K562 (cell line): ENCODE measurements at regions not wholly inside any gene's neighbourhood (a gene's known extent, or its start where the extent isn't known, plus 50 kb on each side); places are given as distances from the start of the nearest gene placed in this dataset.

ENCODE experiments used
- ATAC-seq: fragments of 200-7000 bp; cut with Tn5 transposase; 3 replicates; pipeline ENCODE4 v1.9.1; 2020; ENCODE audit warnings: moderate library complexity
- BruUV-seq: library from RNA; stranded (reverse); fragments of 400-500 nt; replicated peaks from 2 replicates; lab custom pipeline; 2021; lab: Mats Ljungman, UMichigan
- CTCF ChIA-PET: fragments of 300-600 bp; formaldehyde crosslinking; extraction: SDS; loops from one replicate; lab custom pipeline; 2021; ENCODE audit warnings: low intra/inter-chr PET ratio; lab: Yijun Ruan, JAX
- POLR2A ChIA-PET: fragments of 300-600, 350-650 bp; sonication (Branson Sonifier 250); formaldehyde crosslinking; extraction: SDS; loops from one replicate; lab custom pipeline; 2021; ENCODE audit warnings: antibody characterized with exemption, inconsistent platforms; lab: Yijun Ruan, JAX
- DNase-seq, 4 experiments: peaks; one replicate each; pipeline versions ENCODE4 v3.0.0 to v3.0.0-alpha.2; 2011 to 2018; ENCODE audit warnings: low spot score in 3 of 4, mixed read lengths in 3 of 4; ENCODE audit errors: extremely low read depth in 1 of 4
- FAIRE-seq: peaks from 2 replicates; lab custom pipeline; 2011; peaks lifted over from hg19 to GRCh38; lab: Jason Lieb, UNC
- H2AFZ ChIP-seq: 2 replicates; pipeline ENCODE4 v1.6.0; 2011; ENCODE audit warnings: low read depth, low read length, control low read depth, inconsistent platforms
- H3K27ac ChIP-seq: fragments of 200-600 bp; 3 replicates; pipeline ENCODE4 v1.8.0; 2011; ENCODE audit warnings: low read depth, mild to moderate bottlenecking, control low read depth, inconsistent platforms, low read length, moderate library complexity, mixed read lengths; ENCODE audit errors: extremely low read depth
- H3K27me3 ChIP-seq, 2 experiments: fragments of 300-600 bp in 1 of 2; 2 replicates in 1 of 2; 3 replicates in 1 of 2; pipeline versions ENCODE4 v1.6.0 to v1.8.0; 2011; ENCODE audit warnings: inconsistent platforms in 2 of 2, low read length in 2 of 2, mild to moderate bottlenecking in 1 of 2, mixed read lengths in 1 of 2, moderate library complexity in 1 of 2; ENCODE audit not compliant: control insufficient read depth in 2 of 2, insufficient read depth in 2 of 2
- H3K36me3 ChIP-seq: fragments of 300-600 bp; 3 replicates; pipeline ENCODE4 v1.8.0; 2011; ENCODE audit warnings: mild to moderate bottlenecking, low read length, inconsistent platforms; ENCODE audit not compliant: control insufficient read depth, insufficient read depth
- H3K4me1 ChIP-seq, 2 experiments: fragments of 200-600 bp in 1 of 2; replicated peaks in 1 of 2; 2 replicates in 1 of 2; 3 replicates in 1 of 2; pipeline versions ENCODE4 v1.5.1 to v1.8.0; 2011; ENCODE audit warnings: inconsistent platforms in 2 of 2, low read length in 2 of 2, mild to moderate bottlenecking in 1 of 2, mixed read lengths in 1 of 2, moderate library complexity in 1 of 2; ENCODE audit not compliant: control insufficient read depth in 2 of 2, insufficient read depth in 2 of 2
- H3K4me2 ChIP-seq: 2 replicates; pipeline ENCODE4 v1.6.1; 2011; ENCODE audit warnings: low read length, control low read depth, inconsistent platforms, mixed read lengths; ENCODE audit not compliant: insufficient read depth
- H3K4me3 ChIP-seq: fragments of 200-600 bp; sonication (generic), shearing (Covaris generic); 2 replicates; pipeline ENCODE4 v1.5.1; 2016; ENCODE audit warnings: control low read depth, inconsistent platforms
- H3K79me2 ChIP-seq: fragments of 200-600 bp; 3 replicates; pipeline ENCODE4 v1.8.0; 2011; ENCODE audit warnings: low read length, inconsistent platforms; ENCODE audit not compliant: control insufficient read depth, insufficient read depth
- H3K9ac ChIP-seq, 2 experiments: 2 replicates each; pipeline versions ENCODE4 v1.6.0 to v1.6.1; 2011; ENCODE audit warnings: low read depth in 2 of 2, low read length in 2 of 2, control low read depth in 1 of 2, inconsistent platforms in 1 of 2, mild to moderate bottlenecking in 1 of 2, mixed read lengths in 1 of 2; ENCODE audit not compliant: insufficient read depth in 1 of 2
- H3K9me1 ChIP-seq: one replicate; pipeline ENCODE4 v1.6.0; 2011; ENCODE audit warnings: inconsistent platforms, mild to moderate bottlenecking, low read length, moderate library complexity; ENCODE audit not compliant: control insufficient read depth, insufficient read depth
- H3K9me3 ChIP-seq: replicated peaks from 2 replicates; pipeline ENCODE4 v1.5.1; 2011; ENCODE audit warnings: low read depth, low read length, inconsistent platforms; ENCODE audit not compliant: control insufficient read depth, insufficient read depth
- H4K20me1 ChIP-seq: replicated peaks from 2 replicates; pipeline ENCODE4 v1.6.1; 2011; ENCODE audit warnings: low read length, inconsistent platforms, mixed read lengths; ENCODE audit not compliant: control insufficient read depth, insufficient read depth
- AFF4 ChIP-seq: sonication (generic); formaldehyde crosslinking; IDR thresholded peaks from 2 replicates; pipeline ENCODE4 v1.8.0; 2023; ENCODE audit warnings: mild to moderate bottlenecking, missing genetic modification reagents
- ARHGAP35 ChIP-seq: fragments of 450-650 bp; IDR thresholded peaks from 2 replicates; pipeline ENCODE4 v1.6.1; 2018; ENCODE audit not compliant: partially characterized antibody
- BDP1 ChIP-seq: IDR thresholded peaks from 3 replicates; pipeline ENCODE4 v1.6.1; 2011; ENCODE audit not compliant: insufficient read length, insufficient read depth
- CHD2 ChIP-seq: IDR thresholded peaks from 2 replicates; pipeline ENCODE4 v1.6.1; 2011; ENCODE audit warnings: low read depth, low read length
- FOXK2 ChIP-seq, 2 experiments: fragments of 450-650 bp; IDR thresholded peaks in 1 of 2; conservative IDR thresholded peaks in 1 of 2; 2 replicates each; pipeline ENCODE4 v1.6.1; 2016; ENCODE audit warnings: low read depth in 2 of 2, mild to moderate bottlenecking in 1 of 2
- HNRNPL ChIP-seq: fragments of 200-400 bp; formaldehyde crosslinking; IDR thresholded peaks from 2 replicates; pipeline ENCODE4 v1.6.1; 2017; ENCODE audit warnings: low read depth, mild to moderate bottlenecking, low read length
- LEF1 ChIP-seq: fragments of 450-650 bp; IDR thresholded peaks from 2 replicates; pipeline ENCODE4 v1.6.1; 2016; ENCODE audit warnings: mild to moderate bottlenecking
- MTF1 ChIP-seq: fragments of 250-450 bp; sonication (Bioruptor Pico); IDR thresholded peaks from 2 replicates; pipeline ENCODE4 v1.9.0; 2021; ENCODE audit warnings: moderate library complexity, mild to moderate bottlenecking, inconsistent platforms, borderline replicate concordance
- POLR2AphosphoS2 ChIP-seq: IDR thresholded peaks from 2 replicates; pipeline ENCODE4 v1.6.1; 2012; ENCODE audit warnings: low read length, improper control_type of control experiment
- SREBF1 ChIP-seq: fragments of 150-350 bp; IDR thresholded peaks from 2 replicates; pipeline ENCODE4 v1.6.1; 2014; ENCODE audit warnings: antibody characterized with exemption, low read depth, low read length, borderline replicate concordance
- TEAD4 ChIP-seq, 2 experiments: sonication (generic) in 1 of 2; formaldehyde crosslinking in 1 of 2; IDR thresholded peaks; 2 replicates each; pipeline versions ENCODE4 v1.6.1 to v1.8.0; 2012 to 2022; ENCODE audit warnings: borderline replicate concordance in 1 of 2, inconsistent platforms in 1 of 2, low read length in 1 of 2, mild to moderate bottlenecking in 1 of 2, missing genetic modification reagents in 1 of 2
- ZBTB7A ChIP-seq: IDR thresholded peaks from 2 replicates; pipeline ENCODE4 v1.6.1; 2011; ENCODE audit warnings: low read depth, mild to moderate bottlenecking, low read length, moderate library complexity, borderline replicate concordance; ENCODE audit not compliant: control insufficient read depth
- ZNF277 ChIP-seq: fragments of 250-450 bp; sonication (Bioruptor Pico); IDR thresholded peaks from 2 replicates; pipeline ENCODE4 v1.8.0; 2022; ENCODE audit warnings: inconsistent platforms, mild to moderate bottlenecking, moderate library complexity, borderline replicate concordance
- ZSCAN32 ChIP-seq: fragments of 450-650 bp; formaldehyde crosslinking; IDR thresholded peaks from 2 replicates; pipeline ENCODE4 v1.4.0; 2020; ENCODE audit warnings: mild to moderate bottlenecking, moderate library complexity
- WGBS: fragments of 100-300 bp; shearing (Covaris generic); methylation state at CpG from one replicate; pipeline ENCODE4 v1.1.6; 2016; ENCODE audit warnings: low coverage, mixed read lengths; ENCODE audit not compliant: insufficient coverage; ENCODE audit errors: missing lambda C conversion rate; 5-methylcytosine and 5-hydroxymethylcytosine counted together
- in situ Hi-C: fragments of 300-500 bp; cut with MboI; formaldehyde crosslinking; loops from 4 replicates; pipeline ENCODE4 v1.15.0; 2018; ENCODE audit warnings: inconsistent platforms, mixed read lengths
- intact Hi-C: fragments of 100-400 bp; cut with micrococcal nuclease; formaldehyde crosslinking; loops from 2 replicates; pipeline ENCODE4 v1.14.2; 2022
- TF ChIP-seq, protein P1 (sequence below): fragments of 200-800 bp; sonication (Bioruptor generic); IDR thresholded peaks from 2 replicates; pipeline ENCODE4 v1.6.1; 2017; ENCODE audit warnings: missing genetic modification characterization, missing compliant biosample characterization

DNA sequence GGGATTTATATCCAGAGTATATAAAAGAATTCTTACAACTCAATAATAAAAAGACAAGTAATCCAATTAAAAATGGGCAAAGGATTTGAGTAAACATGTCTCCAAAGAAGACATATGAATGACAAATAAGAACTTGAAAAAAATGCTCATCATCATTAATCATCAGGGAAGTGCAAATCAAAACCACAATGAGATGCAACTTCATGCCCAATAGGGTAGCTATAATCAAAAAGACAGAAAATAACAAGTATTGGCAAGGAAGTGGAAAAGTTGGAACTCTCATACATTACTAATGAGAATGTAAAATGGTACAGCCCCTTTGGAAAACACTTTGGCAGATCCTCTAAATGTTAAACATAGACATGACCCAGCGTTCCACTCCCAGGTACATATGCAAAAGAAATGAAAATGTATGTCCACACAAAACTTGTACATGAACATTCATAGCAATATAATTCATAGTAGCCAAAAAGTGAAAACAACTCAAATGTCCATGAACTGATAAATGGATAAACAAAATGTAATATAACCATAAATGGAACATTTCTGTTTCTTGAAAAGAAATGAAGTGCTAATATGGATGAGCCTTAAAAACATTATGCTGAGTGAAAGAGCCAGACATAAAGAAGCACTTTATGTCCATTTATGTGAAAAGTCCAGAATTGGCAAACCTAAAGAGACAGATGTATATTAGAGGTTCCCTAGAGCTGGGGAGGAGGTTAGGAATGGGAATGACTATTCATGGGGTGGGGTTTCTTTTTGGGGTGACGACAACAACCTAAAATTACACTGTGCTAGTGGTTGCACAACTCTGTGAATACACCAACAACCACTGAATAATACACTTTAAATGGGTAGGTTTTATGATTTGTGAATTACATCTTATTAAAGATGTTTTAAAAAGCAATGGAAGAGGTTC is 259.7 kb downstream of the RHOU start:
- no peaks in the 10 kb centered on the region for H3K36me3 ChIP-seq
- BruUV-seq, result no TSS peak
- no peaks in the 10 kb centered on the region for H4K20me1 ChIP-seq
- ATAC-seq (no peak), FAIRE-seq (no peak), DNase-seq (no peak)
- peaks cover 0 to under 1% of the 10 kb centered on the region in 2 experiments; a peak in 1 of 5 replicates for H3K4me1 ChIP-seq
- WGBS, result 0% methylated on average over 2 of the region's 2 CpGs
- no peaks in the 10 kb centered on the region for H3K79me2 ChIP-seq
- TF ChIP-seq FOXK2 (conservative IDR thresholded peaks at IDR 0.05 in 1 of 2, IDR thresholded peaks at IDR 0.05 in 1 of 2; ENCODE audit: low read depth in 2 of 2) (no peak), ARHGAP35 (no peak), LEF1 (no peak), BDP1 (no peak), MTF1 (CRISPR knock-in tag) (no peak), CHD2 (no peak), SREBF1 (no peak), ZSCAN32 (CRISPR knock-in tag) (no peak), AFF4 (CRISPR knock-in tag) (no peak), ZNF277 (CRISPR knock-in tag) (no peak), TEAD4 (IDR thresholded peaks at IDR 0.05; ENCODE audit: low read length) (no peak), TEAD4 (CRISPR knock-in tag; IDR thresholded peaks at IDR 0.05; ENCODE audit: borderline replicate concordance) (no peak), POLR2AphosphoS2 (no peak), HNRNPL (no peak), ZBTB7A (no peak)
- TF ChIP-seq, protein P1, sequence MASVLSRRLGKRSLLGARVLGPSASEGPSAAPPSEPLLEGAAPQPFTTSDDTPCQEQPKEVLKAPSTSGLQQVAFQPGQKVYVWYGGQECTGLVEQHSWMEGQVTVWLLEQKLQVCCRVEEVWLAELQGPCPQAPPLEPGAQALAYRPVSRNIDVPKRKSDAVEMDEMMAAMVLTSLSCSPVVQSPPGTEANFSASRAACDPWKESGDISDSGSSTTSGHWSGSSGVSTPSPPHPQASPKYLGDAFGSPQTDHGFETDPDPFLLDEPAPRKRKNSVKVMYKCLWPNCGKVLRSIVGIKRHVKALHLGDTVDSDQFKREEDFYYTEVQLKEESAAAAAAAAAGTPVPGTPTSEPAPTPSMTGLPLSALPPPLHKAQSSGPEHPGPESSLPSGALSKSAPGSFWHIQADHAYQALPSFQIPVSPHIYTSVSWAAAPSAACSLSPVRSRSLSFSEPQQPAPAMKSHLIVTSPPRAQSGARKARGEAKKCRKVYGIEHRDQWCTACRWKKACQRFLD (CRISPR knock-in tag), result no peak
- peaks cover 33 to 34% of the 10 kb centered on the region in 2 experiments for H3K27me3 ChIP-seq
- no peak overlapping the region for H3K4me2 ChIP-seq
- no peak overlapping the region for H2AFZ ChIP-seq
- intact Hi-C loops, result no loop called here
- H3K4me3 ChIP-seq, result no peak overlapping the region
- in situ Hi-C loops, result no loop called here
- ChIA-PET CTCF (no interaction called here), POLR2A (interaction anchor here (0.6 to 1.4 kb wide), 2 partner anchors 9 to 10 kb away, joined by 3 to 4 read pairs; no protein-coding TSS in a partner anchor)
- H3K9me1 ChIP-seq, result no peaks in the 10 kb centered on the region
- no peak overlapping the region for H3K9ac ChIP-seq
- H3K27ac ChIP-seq, result no peak overlapping the region
- H3K9me3 ChIP-seq, result no peaks in the 10 kb centered on the region
